Hepatocyte (in vitro differentiated cells): ENCODE measurements at regions not wholly inside any gene's neighbourhood (a gene's known extent, or its start where the extent isn't known, plus 50 kb on each side); places are given as distances from the start of the nearest gene placed in this dataset.

Experiments used
- EZH2 ChIP-seq: fragments of 200-600 bp; sonication (generic); IDR thresholded peaks from 2 replicates; pipeline ENCODE4 v1.6.1; 2016; ENCODE audit warnings: antibody characterized with exemption, mild to moderate bottlenecking, borderline replicate concordance
- EZH2phosphoT487 ChIP-seq: fragments of 200-600 bp; sonication (generic); IDR thresholded peaks from one replicate; pipeline ENCODE4 v1.6.1; 2018; ENCODE audit warnings: antibody characterized with exemption, mild to moderate bottlenecking, low read depth, moderate library complexity; ENCODE audit not compliant: unreplicated experiment, severe bottlenecking
- TF ChIP-seq, protein P1 (sequence below): fragments of 200-600 bp; sonication (generic); IDR thresholded peaks from 2 replicates; pipeline ENCODE4 v1.5.1; 2016; ENCODE audit warnings: antibody characterized with exemption, mild to moderate bottlenecking; ENCODE audit not compliant: poor library complexity

DNA sequence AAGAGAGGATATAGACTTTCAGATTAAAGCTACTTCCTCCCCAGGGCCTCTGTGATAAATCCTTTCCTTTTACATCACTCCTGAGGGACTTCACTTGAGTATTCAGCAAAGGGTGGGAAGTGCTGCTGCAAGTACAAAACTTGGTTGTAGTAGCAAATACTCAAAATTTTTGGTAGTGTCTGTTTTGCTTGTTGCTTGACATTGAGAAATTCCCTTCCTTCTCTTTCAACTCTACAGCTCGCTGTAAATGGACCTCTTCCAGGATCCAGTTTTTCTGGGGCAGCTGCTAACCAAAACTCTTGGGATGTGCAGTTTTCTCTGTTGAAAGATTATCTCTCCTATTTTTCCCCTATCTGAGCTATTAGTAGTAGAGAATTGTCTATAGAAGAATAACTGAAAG lies 472.0 kb downstream of the CD109 start:
- TF ChIP-seq, protein P1, sequence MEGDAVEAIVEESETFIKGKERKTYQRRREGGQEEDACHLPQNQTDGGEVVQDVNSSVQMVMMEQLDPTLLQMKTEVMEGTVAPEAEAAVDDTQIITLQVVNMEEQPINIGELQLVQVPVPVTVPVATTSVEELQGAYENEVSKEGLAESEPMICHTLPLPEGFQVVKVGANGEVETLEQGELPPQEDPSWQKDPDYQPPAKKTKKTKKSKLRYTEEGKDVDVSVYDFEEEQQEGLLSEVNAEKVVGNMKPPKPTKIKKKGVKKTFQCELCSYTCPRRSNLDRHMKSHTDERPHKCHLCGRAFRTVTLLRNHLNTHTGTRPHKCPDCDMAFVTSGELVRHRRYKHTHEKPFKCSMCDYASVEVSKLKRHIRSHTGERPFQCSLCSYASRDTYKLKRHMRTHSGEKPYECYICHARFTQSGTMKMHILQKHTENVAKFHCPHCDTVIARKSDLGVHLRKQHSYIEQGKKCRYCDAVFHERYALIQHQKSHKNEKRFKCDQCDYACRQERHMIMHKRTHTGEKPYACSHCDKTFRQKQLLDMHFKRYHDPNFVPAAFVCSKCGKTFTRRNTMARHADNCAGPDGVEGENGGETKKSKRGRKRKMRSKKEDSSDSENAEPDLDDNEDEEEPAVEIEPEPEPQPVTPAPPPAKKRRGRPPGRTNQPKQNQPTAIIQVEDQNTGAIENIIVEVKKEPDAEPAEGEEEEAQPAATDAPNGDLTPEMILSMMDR = no peak
- TF ChIP-seq EZH2 (no peak), EZH2phosphoT487 (no peak)
